SIG-M5 (cell line): ENCODE measurements at regions not wholly inside any gene's neighbourhood (a gene's known extent, or its start where the extent isn't known, plus 50 kb on each side); places are given as distances from the start of the nearest gene placed in this dataset.
"Not testable (repeated sequence)": the region's sequence is repeated elsewhere in the genome, so short reads cannot be mapped to it uniquely, and the experiment has no call there.

Experiments
- DNase-seq: peaks from one replicate; lab custom pipeline; 2025; lab: John Stamatoyannopoulos, UW

- not testable (repeated sequence) for DNase-seq
Measured at GRCh38 chr2:95727420-95727819, 135.6 kb downstream of the TRIM43 start.

- DNase-seq, result no peak
Measured at GRCh38 chr2:95728878-95729596, 137.2 kb downstream of the TRIM43 start.

GRCh38 chr2:95729597-95729955 lies 137.8 kb downstream of the TRIM43 start:
- DNase-seq, result no peak

- DNase-seq, result no peak
Measured at GRCh38 chr2:95730813-95731212, 139.0 kb downstream of the TRIM43 start.

GRCh38 chr2:95734976-95735890 lies 143.4 kb downstream of the TRIM43 start:
- no peak for DNase-seq

GRCh38 chr2:95738301-95738700 lies 146.5 kb downstream of the TRIM43 start:
- DNase-seq, result no peak

GRCh38 chr2:95752126-95752525 lies 160.3 kb downstream of the TRIM43 start:
- DNase-seq, result not testable (repeated sequence)

- DNase-seq, result not testable (repeated sequence)
Measured at GRCh38 chr2:95753812-95754211, 162.0 kb downstream of the TRIM43 start.

- not testable (repeated sequence) for DNase-seq
Measured at GRCh38 chr2:95754213-95754612, 162.4 kb downstream of the TRIM43 start.

- not testable (repeated sequence) for DNase-seq
Measured at GRCh38 chr2:95754819-95755563, 163.2 kb downstream of the TRIM43 start.

GRCh38 chr2:95755956-95756669 lies 164.3 kb downstream of the TRIM43 start:
- not testable (repeated sequence) for DNase-seq

GRCh38 chr2:95757988-95758387 lies 166.2 kb downstream of the TRIM43 start:
- no peak for DNase-seq

- DNase-seq, result no peak
Measured at GRCh38 chr2:95759481-95760246, 167.9 kb downstream of the TRIM43 start.

- no peak for DNase-seq
Measured at GRCh38 chr2:95760806-95761525, 169.2 kb downstream of the TRIM43 start.

GRCh38 chr2:95761556-95761955 lies 169.8 kb downstream of the TRIM43 start:
- no peak for DNase-seq

GRCh38 chr2:95762023-95763021 lies 170.5 kb downstream of the TRIM43 start:
- not testable (repeated sequence) for DNase-seq

GRCh38 chr2:95763074-95763473 lies 171.3 kb downstream of the TRIM43 start:
- DNase-seq, result not testable (repeated sequence)

GRCh38 chr2:95764966-95765365 lies 173.2 kb downstream of the TRIM43 start:
- DNase-seq, result not testable (repeated sequence)
